Heart left ventricle (tissue), 13 donors: ENCODE measurements at regions not wholly inside any gene's neighbourhood (a gene's known extent, or its start where the extent isn't known, plus 50 kb on each side); places are given as distances from the start of the nearest gene placed in this dataset.

Experiments
- POLR2A ChIP-seq, 2 donors: fragments of 450-650 bp; IDR thresholded peaks; one replicate each; pipeline ENCODE4 v1.6.1; 2017; ENCODE audit warnings: antibody characterized with exemption in 2 of 2, mild to moderate bottlenecking in 2 of 2, moderate library complexity in 2 of 2
- TF ChIP-seq, protein P1 (sequence below), 12 donors: fragments of 200-600 bp; sonication (generic) in 4 of 12; IDR thresholded peaks; one replicate each; pipeline versions ENCODE4 v1.5.0 to v1.8.0; 2018 to 2022; ENCODE audit warnings: antibody characterized with exemption in 12 of 12, mild to moderate bottlenecking in 5 of 12
- donor health status: ischemic (EF 13 %, LVEDD 7.1; RV severe dilation, severe dysfunction).
- donor health status: DM: no; HTN: yes; CAD: no.
- donor health status: DM: no; HTN: no; CAD: no.
- donor health status: ischemic (EF 25% LVEDD 6.9; RV normal size, moderate dysfunction).
- donor health status: ischemic (EF 25% LVEDD 5.7; RV mildly dilated, moderate dysfunction).
- donor health status: ischemic (EF 35%, LVEDD 5.7; RV mildly dilated, moderate dysfunction).
- donor health status: nonischemic (EF 11% LVEDD 7.7; RV severe dilation, severe dysfunction).
- donor health status: DM: yes; HTN: yes; CAD: no.
- donor health status: PGD.
- donor health status: ischemic (EF 29% LVEDD 5.4; RV normal size, mild dysfunction).
- donor health status: nonischemic (EF 23%, LVEDD 6.1; RV moderate dilation, normal function).

DNA sequence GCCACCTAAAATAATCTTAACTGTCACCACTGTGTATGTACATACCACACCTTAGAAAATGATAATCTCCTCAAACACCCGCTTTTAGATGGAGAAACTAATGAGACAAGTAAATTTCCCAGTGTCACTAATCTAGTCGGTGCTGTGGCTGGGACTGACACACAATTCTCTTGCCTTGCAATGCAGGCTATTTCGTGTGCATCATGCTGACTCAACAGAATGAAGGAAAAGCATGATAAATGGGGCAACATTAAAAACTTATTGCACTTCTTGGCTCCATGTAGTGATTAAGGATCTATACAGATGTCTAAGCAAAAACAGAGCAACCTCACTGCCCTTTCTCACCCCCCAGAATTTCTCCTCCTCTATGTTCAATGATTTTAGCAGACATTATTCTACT is 677.9 kb downstream of the DTWD2 start:
- no peak for TF ChIP-seq POLR2A (IDR thresholded peaks at IDR 0.05)
- TF ChIP-seq, protein P1, sequence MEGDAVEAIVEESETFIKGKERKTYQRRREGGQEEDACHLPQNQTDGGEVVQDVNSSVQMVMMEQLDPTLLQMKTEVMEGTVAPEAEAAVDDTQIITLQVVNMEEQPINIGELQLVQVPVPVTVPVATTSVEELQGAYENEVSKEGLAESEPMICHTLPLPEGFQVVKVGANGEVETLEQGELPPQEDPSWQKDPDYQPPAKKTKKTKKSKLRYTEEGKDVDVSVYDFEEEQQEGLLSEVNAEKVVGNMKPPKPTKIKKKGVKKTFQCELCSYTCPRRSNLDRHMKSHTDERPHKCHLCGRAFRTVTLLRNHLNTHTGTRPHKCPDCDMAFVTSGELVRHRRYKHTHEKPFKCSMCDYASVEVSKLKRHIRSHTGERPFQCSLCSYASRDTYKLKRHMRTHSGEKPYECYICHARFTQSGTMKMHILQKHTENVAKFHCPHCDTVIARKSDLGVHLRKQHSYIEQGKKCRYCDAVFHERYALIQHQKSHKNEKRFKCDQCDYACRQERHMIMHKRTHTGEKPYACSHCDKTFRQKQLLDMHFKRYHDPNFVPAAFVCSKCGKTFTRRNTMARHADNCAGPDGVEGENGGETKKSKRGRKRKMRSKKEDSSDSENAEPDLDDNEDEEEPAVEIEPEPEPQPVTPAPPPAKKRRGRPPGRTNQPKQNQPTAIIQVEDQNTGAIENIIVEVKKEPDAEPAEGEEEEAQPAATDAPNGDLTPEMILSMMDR (IDR thresholded peaks at IDR 0.05), result no peak
